Tibial nerve (tissue), 4 donors: ENCODE measurements at regions not wholly inside any gene's neighbourhood (a gene's known extent, or its start where the extent isn't known, plus 50 kb on each side); places are given as distances from the start of the nearest gene placed in this dataset.

Experiments
- DNase-seq, 2 donors: peaks; one replicate each; pipeline ENCODE4 v3.0.0-alpha.2; 2019; ENCODE audit warnings: low spot score in 2 of 2
- H3K27ac ChIP-seq, 4 donors: fragments of 200-600 bp; sonication (generic) in 3 of 4; one replicate each; pipeline ENCODE4 v1.5.1; 2017 to 2019; ENCODE audit warnings: mild to moderate bottlenecking in 1 of 4
- H3K27me3 ChIP-seq, 2 donors: fragments of 200-600 bp; sonication (generic) in 1 of 2; one replicate each; pipeline versions ENCODE4 v1.5.1 to v1.6.0; 2017 to 2019
- H3K36me3 ChIP-seq, 3 donors: fragments of 200-600 bp; sonication (generic); one replicate each; pipeline ENCODE4 v1.5.1; 2018 to 2019
- H3K4me1 ChIP-seq, 4 donors: fragments of 200-600 bp; sonication (generic) in 3 of 4; one replicate each; pipeline ENCODE4 v1.5.1; 2017 to 2019
- H3K4me3 ChIP-seq, 4 donors: fragments of 200-600 bp; sonication (generic) in 3 of 4; one replicate each; pipeline ENCODE4 v1.5.1; 2017 to 2019; ENCODE audit warnings: mild to moderate bottlenecking in 1 of 4, moderate library complexity in 1 of 4
- H3K9me3 ChIP-seq, 4 donors: fragments of 200-600 bp; sonication (generic) in 3 of 4; one replicate each; pipeline ENCODE4 v1.5.1; 2017 to 2019
- EP300 ChIP-seq, 2 donors: sonication (generic); formaldehyde crosslinking; IDR thresholded peaks; one replicate each; pipeline ENCODE4 v1.6.1; 2017; ENCODE audit warnings: antibody characterized with exemption in 2 of 2, mild to moderate bottlenecking in 1 of 2
- POLR2A ChIP-seq, 2 donors: fragments of 450-650 bp; IDR thresholded peaks; one replicate each; pipeline ENCODE4 v1.6.1; 2017; ENCODE audit warnings: antibody characterized with exemption in 2 of 2, mild to moderate bottlenecking in 2 of 2, moderate library complexity in 2 of 2
- WGBS, 2 donors: methylation state at CpG; one replicate each; pipeline ENCODE4 v1.1.5; 2018; 5-methylcytosine and 5-hydroxymethylcytosine counted together
- TF ChIP-seq, protein P1 (sequence below), 5 experiments: fragments of 200-600 bp in 3 of 5; fragments of 450-650 bp in 2 of 5; sonication (generic) in 3 of 5; IDR thresholded peaks; one replicate each; pipeline ENCODE4 v1.5.1; 2016 to 2019; ENCODE audit warnings: antibody characterized with exemption in 5 of 5, mild to moderate bottlenecking in 3 of 5, moderate library complexity in 2 of 5

DNA sequence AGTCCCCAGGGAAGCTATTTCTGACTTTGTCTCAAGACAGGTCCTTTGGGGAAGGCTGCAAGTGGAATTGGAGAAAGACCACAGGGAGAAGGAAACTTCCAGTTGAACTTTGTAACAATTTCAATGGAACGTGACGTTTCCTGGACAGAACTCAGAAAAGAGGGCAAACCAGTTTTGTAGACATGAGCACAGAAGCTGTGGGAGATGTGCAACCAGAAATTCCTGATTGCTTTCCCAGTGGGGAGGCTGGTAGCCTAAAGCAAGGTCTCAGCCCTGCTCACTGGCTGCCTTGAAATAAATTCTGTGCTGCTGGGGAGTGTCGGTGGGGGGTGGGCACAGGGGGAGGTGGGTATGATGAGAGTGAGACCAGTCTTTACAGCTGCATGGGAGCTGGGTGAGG, 1206.7 kb upstream of the ADGRL2 start:
- no peak for DNase-seq
- Histone ChIP-seq H3K4me3 (no peak overlapping the region), H3K36me3 (no peaks in the 10 kb centered on the region), H3K4me1 (no peaks in the 10 kb centered on the region), H3K27ac (no peak overlapping the region), H3K9me3 (peaks cover 0 to 39% (median 1%) of the 10 kb centered on the region in 4 donors), H3K27me3 (no peaks in the 10 kb centered on the region)
- TF ChIP-seq, protein P1, sequence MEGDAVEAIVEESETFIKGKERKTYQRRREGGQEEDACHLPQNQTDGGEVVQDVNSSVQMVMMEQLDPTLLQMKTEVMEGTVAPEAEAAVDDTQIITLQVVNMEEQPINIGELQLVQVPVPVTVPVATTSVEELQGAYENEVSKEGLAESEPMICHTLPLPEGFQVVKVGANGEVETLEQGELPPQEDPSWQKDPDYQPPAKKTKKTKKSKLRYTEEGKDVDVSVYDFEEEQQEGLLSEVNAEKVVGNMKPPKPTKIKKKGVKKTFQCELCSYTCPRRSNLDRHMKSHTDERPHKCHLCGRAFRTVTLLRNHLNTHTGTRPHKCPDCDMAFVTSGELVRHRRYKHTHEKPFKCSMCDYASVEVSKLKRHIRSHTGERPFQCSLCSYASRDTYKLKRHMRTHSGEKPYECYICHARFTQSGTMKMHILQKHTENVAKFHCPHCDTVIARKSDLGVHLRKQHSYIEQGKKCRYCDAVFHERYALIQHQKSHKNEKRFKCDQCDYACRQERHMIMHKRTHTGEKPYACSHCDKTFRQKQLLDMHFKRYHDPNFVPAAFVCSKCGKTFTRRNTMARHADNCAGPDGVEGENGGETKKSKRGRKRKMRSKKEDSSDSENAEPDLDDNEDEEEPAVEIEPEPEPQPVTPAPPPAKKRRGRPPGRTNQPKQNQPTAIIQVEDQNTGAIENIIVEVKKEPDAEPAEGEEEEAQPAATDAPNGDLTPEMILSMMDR (IDR thresholded peaks at IDR 0.05), result no peak
- no peak for TF ChIP-seq POLR2A (IDR thresholded peaks at IDR 0.05)
- TF ChIP-seq EP300 (IDR thresholded peaks at IDR 0.05), result no peak
- WGBS, 2 donors, result 86 to 88% methylated on average over 3 of the region's 3 CpGs

DNA sequence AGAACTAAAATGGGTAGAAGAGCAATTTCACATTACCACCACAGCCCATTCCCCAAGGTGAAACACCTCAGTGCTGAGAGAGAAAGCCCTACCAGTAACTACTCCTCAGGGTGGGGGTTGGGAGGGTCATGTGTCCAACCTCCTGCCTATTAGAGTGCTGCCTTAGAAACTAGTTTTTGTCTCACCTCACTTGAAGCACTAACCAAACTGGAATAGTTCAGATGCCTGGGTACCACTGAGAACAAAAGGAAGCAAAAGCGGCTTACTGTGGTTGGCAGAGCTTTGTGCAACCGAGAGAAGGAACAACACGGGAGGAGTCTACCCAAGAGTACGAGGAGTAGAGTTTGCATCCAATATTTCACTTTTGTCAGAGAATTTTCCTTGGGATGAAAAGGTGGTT, 1207.5 kb upstream of the ADGRL2 start:
- Histone ChIP-seq H3K9me3 (peaks cover 0 to 33% (median 1%) of the 10 kb centered on the region in 4 donors), H3K36me3 (no peaks in the 10 kb centered on the region), H3K4me1 (no peaks in the 10 kb centered on the region), H3K4me3 (no peak overlapping the region), H3K27ac (no peak overlapping the region), H3K27me3 (no peaks in the 10 kb centered on the region)
- DNase-seq, result no peak
- WGBS, 2 donors, result 86 to 91% methylated on average over 4 of the region's 4 CpGs
- TF ChIP-seq, protein P1 (IDR thresholded peaks at IDR 0.05), result no peak
- TF ChIP-seq EP300 (IDR thresholded peaks at IDR 0.05), result no peak
- TF ChIP-seq POLR2A (IDR thresholded peaks at IDR 0.05), result no peak

DNA sequence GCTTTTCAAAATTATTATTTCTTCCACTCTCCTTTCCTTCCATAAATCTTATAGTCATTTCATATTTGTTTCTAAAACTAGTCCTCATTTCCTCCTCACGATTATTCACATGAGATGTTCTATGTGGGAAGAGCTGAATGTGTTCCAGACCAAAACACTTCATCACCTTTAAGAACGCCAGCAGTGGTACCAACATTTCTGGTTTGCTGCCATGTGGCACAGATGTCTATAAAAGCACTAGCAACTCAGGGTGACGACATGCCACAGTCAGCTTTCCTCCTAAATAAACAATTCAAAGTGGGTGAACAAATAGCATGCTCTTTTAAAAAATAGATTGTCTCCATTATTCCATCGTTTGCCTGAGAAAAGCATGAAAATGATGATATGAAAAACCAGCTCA, 1217.8 kb upstream of the ADGRL2 start:
- Histone ChIP-seq H3K9me3 (peaks cover 0 to 4% (median 0%) of the 10 kb centered on the region in 4 donors), H3K4me1 (no peaks in the 10 kb centered on the region), H3K27me3 (no peaks in the 10 kb centered on the region), H3K4me3 (no peak overlapping the region), H3K36me3 (no peaks in the 10 kb centered on the region), H3K27ac (no peak overlapping the region)
- TF ChIP-seq, protein P1 (IDR thresholded peaks at IDR 0.05), result no peak
- no peak for TF ChIP-seq POLR2A (IDR thresholded peaks at IDR 0.05)
- TF ChIP-seq EP300 (IDR thresholded peaks at IDR 0.05), result no peak
- 78 to 80% methylated on average over 4 of the region's 4 CpGs for WGBS, 2 donors
- no peak for DNase-seq

DNA sequence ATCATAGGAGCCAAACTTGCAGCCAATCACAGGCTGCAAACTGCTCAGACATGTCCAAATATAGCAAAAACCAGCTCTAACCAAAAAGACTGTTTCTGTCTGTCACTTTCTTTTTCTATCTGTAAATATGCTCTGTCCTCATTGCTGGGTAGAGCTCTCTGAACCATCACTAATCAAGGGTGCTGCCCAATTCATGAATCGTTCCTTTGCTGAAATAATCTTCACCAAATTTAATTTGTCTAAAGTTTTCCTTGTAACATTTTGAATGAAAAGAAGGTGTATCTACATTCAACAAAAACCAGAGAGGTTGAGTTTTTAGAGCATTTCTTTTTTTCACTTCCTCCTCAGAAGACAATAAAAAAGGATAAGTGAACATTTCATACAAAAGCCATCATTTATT, 1221.7 kb upstream of the ADGRL2 start:
- Histone ChIP-seq H3K27ac (no peak overlapping the region), H3K36me3 (no peaks in the 10 kb centered on the region), H3K4me3 (no peak overlapping the region), H3K27me3 (no peaks in the 10 kb centered on the region), H3K4me1 (no peaks in the 10 kb centered on the region), H3K9me3 (peaks cover 0 to 4% (median 0%) of the 10 kb centered on the region in 4 donors)
- no peak for DNase-seq
- TF ChIP-seq, protein P1 (IDR thresholded peaks at IDR 0.05), result no peak
- TF ChIP-seq EP300 (IDR thresholded peaks at IDR 0.05), result no peak
- no peak for TF ChIP-seq POLR2A (IDR thresholded peaks at IDR 0.05)
- WGBS, 2 donors, result 95 to 96% methylated on average over 1 of the region's 1 CpG

DNA sequence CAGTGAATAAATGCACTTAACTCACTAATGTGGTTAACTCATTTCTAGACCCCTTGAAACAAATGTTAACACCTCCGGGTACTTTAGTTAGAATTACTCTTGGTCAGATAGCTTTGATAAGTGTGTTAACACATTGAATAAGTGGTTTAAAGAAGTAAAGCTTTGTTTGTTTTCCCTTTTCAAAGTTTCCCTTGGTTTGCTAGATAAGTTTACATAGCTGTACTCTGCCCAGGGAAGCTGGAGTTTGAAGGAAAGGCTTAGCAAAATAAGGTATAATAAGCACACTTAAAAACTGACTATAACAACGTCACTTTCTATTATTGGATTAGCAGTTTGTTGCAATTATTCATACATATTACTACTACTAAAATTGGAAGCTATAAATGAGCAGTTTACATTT, 1233.9 kb upstream of the ADGRL2 start:
- Histone ChIP-seq H3K36me3 (no peaks in the 10 kb centered on the region), H3K9me3 (no peaks in the 10 kb centered on the region), H3K27ac (no peak overlapping the region), H3K4me3 (no peak overlapping the region), H3K4me1 (no peaks in the 10 kb centered on the region), H3K27me3 (no peaks in the 10 kb centered on the region)
- TF ChIP-seq, protein P1 (IDR thresholded peaks at IDR 0.05), result no peak
- TF ChIP-seq EP300 (IDR thresholded peaks at IDR 0.05), result no peak
- TF ChIP-seq POLR2A (IDR thresholded peaks at IDR 0.05), result no peak
- 28 to 33% methylated on average over 2 of the region's 2 CpGs for WGBS, 2 donors
- DNase-seq, result no peak
